Breast epithelium (tissue), 3 donors: ENCODE measurements at regions not wholly inside any gene's neighbourhood (a gene's known extent, or its start where the extent isn't known, plus 50 kb on each side); places are given as distances from the start of the nearest gene placed in this dataset.

Experiments used
- CTCF ChIP-seq, 3 donors: fragments of 450-650 bp; IDR thresholded peaks; one replicate each; pipeline ENCODE4 v1.5.1; 2016 to 2017; ENCODE audit warnings: antibody characterized with exemption in 3 of 3, mild to moderate bottlenecking in 3 of 3, moderate library complexity in 3 of 3
- POLR2A ChIP-seq: fragments of 450-650 bp; IDR thresholded peaks from one replicate; pipeline ENCODE4 v1.6.1; 2016; ENCODE audit warnings: antibody characterized with exemption, mild to moderate bottlenecking, moderate library complexity
- POLR2AphosphoS5 ChIP-seq, 3 donors: sonication (generic); formaldehyde crosslinking; IDR thresholded peaks; one replicate each; pipeline ENCODE4 v1.6.1; 2017; ENCODE audit warnings: antibody characterized with exemption in 3 of 3

GRCh38 chr5:3962113-3962512 is 366.5 kb downstream of the IRX1 start:
- TF ChIP-seq CTCF (IDR thresholded peaks at IDR 0.05) (no peak), POLR2AphosphoS5 (IDR thresholded peaks at IDR 0.05) (no peak), POLR2A (no peak)
